Epithelial cell of prostate (primary cell): ENCODE measurements at regions not wholly inside any gene's neighbourhood (a gene's known extent, or its start where the extent isn't known, plus 50 kb on each side); places are given as distances from the start of the nearest gene placed in this dataset.

Experiments used
- DNase-seq: peaks from one replicate; pipeline ENCODE4 v3.0.0-alpha.2; 2011; ENCODE audit warnings: low read depth, low spot score
- H3K27ac ChIP-seq: fragments of 450-650 bp; 2 replicates; pipeline ENCODE4 v1.5.1; 2017; ENCODE audit warnings: mild to moderate bottlenecking

DNA sequence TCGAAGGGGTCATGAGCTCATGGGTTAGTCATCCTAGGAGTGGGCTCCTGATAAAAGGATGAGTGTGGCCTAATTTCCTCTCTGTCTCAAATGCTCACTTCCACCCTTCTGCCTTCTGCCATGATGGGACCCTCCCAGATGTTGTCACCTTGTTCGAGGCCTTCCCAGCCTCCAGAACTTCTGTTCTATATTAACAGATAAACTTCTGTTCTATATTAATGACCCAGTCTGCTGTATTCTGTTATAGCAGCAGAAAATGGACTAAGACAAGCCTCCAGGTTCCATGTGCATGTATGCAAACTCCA, 583.2 kb downstream of the GLRX3 start:
- no peak overlapping the region for H3K27ac ChIP-seq
- DNase-seq = no peak

DNA sequence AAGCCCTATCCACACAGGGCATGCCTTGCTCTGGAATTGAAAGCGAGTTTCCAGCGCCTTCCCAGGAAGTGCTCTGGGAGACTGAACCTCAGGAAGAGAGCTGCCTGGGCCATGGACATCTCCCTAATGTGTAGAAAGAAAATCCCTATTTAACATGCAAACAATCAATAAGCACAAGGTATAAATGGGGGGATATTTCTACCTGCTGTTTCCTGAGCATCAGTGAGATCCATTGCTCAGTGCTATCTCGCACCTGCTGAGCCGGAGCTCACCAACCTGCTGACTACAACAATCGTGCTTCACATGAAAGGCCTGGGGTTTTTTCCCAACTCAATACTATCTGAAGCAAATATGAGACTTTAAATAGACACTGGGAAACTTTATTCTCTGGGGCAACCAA, 584.0 kb downstream of the GLRX3 start:
- H3K27ac ChIP-seq = no peak overlapping the region
- no peak for DNase-seq

DNA sequence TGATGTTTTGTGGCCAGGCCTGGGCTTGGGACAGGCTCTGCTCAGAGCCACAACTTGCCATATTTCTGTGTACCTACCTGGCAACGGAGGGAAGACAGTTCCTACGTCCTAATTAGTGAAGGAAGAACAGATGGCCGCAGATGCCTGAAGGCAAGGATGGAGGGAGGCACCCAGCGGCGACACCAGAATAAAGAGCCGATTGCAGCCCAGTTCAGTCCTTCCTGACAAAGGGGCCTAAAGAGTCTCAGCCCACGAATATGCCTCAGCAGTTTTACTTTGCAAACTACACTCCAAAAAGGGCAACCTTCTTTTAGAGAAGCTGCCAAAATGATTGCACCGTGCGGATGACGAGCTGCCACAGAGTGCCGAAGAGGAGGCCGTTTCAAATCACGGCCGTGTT, 585.8 kb downstream of the GLRX3 start:
- no peak for DNase-seq
- H3K27ac ChIP-seq = no peak overlapping the region

DNA sequence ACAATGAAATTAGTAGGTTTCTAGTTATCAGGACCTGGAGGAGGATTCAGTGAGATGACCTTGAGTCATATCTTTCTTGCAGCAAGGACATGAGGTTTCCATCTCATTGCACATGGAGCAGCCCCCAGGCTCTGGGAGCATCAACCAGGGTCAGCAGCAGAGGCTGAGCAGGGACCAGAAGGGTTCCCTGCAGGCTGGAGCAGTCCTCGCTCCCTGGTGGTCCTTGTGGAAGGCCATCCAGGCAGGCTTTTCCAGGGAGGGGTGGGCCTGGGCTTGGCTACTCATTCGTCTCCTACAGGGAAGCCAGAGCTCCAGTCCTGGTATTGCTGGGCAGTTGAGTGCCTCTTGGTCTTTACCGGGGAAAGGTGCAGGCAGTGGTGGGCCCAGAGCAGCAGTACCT, 587.5 kb downstream of the GLRX3 start:
- H3K27ac ChIP-seq = no peak overlapping the region
- DNase-seq = no peak

- DNase-seq = no peak
- no peak overlapping the region for H3K27ac ChIP-seq
Measured at GRCh38 chr10:130725474-130725970, 586.0 kb downstream of the TCERG1L start.

DNA sequence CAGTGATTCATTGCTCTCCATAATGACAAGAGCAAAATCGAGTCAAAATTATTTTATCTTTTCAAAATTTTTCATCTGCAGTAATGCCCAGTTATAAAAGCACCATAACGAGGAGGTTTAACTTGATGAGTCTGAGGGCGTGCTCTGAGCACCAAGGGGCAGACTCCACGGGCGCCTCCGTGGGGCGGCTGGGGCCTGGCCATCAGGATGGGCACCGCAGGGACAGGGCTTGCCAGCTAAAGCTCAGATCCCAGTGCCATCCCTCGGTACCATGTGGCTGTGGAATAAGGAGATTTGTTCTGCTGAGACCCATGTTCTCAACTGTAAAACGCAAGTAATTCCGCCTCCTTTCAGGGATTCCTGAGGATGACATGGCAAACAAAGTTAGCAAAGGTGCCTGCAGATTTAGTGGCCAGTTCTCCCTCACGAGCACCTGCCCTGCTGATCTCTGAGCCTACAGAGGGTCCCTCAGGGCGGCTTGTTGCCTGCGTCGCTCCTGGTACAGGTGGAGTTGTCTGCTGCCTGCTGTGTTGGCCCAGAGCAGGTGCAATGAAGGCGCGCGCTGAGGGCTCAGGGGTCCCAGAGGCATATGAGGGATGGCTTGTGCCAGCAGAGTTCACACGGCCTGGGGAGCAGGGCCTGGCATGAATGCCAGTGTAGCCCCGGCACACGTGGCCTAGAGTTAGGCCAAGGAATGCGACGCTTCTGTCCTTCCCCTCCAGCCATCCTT, 584.4 kb downstream of the TCERG1L start:
- DNase-seq = no peak
- no peak overlapping the region for H3K27ac ChIP-seq

DNA sequence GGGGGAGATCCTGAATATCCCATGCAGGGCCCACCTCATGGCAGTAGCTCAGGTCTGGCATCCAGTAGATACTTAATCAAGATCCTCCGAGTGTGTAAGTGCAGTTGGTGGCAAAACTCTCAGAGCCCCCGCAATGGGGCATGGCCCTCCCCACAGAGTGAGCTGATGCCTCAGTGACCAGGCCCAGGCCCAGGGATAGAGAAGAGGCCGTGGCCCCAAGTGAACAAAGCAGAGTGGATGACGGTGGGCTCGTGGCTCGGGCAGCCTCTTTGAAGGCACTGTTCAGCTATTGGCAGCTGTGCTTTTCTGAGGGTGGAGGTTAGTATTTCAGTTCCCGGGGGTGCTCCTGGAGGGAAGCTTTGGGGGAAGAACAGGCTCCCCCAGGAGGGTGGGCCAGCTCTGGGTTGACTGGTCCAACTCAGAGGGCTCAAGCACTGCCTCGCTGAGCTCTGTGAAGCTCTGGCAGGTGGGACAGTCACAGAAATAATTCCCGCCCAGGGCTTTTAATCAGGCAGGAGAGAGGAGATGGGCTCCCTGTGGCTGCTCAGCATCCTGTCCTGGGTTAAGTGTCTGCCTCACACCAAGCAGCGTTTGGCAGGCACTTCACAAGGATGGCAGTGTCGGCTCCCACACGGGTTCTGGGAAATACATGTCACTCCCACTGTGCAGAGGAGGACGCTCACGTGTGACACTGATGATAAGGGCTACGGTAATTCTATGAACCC, 583.6 kb downstream of the TCERG1L start:
- DNase-seq = no peak
- H3K27ac ChIP-seq = no peak overlapping the region

- DNase-seq = no peak
- H3K27ac ChIP-seq = no peak overlapping the region
Measured at GRCh38 chr10:130728531-130729215, 582.8 kb downstream of the TCERG1L start.

DNA sequence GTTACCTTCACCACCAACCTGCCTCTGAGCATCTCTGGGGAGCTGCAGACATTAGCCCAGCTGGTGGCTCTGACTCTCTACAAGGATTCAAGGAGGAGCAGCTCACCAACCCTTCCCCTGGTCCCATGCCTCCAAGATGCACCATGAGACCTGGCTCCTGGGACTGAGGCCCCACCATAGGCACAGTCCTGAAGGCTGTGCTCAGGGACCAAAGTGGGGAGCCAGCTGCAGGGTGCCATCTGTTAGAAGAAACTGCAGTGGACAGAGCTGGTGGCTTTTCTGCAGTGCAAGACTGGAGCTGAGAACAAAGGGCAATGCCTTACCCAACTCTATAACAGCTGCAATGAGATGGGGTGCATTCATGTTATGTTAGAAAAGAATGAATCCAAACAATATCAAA, 581.6 kb downstream of the TCERG1L start:
- DNase-seq = no peak
- H3K27ac ChIP-seq = no peak overlapping the region

GRCh38 chr10:130737186-130737585, 574.3 kb downstream of the TCERG1L start:
- DNase-seq = no peak
- no peak overlapping the region for H3K27ac ChIP-seq

DNA sequence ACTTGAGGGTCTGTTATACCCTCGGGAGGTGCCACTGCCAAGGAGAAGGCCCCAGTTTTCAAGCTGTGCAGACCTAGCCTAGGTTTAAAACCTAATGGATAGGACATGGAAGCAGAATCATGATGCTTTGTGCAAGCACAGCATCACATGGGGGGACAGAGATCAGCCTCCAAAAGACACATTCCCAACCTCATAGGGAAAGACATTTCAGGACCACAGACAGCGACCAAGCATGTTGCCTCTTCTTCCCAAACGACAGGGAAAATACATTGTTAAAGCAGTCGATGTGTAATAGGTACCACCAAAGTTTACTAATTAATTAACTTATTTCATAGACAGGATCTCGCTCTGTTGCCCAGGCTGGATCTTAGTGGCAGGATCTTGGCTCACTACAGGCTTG, 573.9 kb downstream of the TCERG1L start:
- H3K27ac ChIP-seq = no peak overlapping the region
- DNase-seq = no peak

DNA sequence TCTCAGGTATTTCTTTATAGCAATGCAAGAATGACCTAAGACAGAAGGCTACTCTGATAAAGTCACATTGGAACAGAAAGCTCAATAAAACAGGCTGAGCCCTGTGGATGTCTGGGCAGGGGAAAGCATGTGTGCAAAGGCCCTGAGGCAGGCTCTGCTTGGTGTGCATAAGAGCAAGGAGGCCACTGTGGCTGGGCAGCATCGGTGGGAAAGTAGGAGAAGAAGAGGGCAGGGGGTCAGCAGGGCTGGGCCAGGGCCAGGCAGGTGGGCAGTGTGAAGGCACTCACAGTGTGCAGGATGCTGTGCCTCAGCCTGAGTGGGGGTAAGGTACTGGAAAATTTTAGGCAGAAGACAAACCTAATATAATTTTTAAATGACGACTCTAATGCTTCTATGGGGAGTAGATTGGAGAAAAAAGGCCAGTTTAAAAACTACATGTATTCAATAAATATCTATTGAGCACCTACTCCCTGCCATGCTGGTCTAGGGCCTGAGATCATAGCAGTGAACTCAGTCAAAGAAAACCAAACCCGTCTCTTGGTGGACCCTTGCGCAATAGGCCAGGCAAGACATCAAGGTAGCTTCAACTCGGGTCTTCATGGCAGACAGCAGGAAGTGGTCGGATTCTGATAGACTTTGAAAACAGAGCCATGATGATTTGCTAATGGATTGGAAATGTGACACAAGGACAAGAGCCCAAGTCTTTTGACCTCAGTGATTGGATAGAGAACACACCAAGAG, 572.3 kb downstream of the TCERG1L start:
- H3K27ac ChIP-seq = no peak overlapping the region
- DNase-seq = no peak

DNA sequence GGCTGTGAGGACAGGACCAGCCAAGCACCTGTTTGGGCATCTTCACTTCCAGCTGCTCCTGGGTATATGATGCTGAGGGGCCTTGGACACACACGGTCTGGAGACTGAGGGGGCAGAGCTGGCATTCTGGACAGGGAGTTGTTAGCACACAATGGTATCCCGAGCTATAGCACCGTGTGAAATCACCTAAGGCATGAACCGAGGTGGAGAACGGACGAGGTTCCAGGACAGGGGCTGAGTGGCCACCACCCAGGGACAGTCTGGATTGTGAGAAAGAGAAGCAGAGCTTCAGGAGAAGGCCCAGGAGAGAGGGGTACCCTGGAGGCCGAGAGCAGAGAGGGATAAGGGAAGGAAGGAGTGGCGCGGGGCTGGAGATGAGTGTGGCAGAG, 571.8 kb downstream of the TCERG1L start:
- DNase-seq = no peak
- no peak overlapping the region for H3K27ac ChIP-seq

DNA sequence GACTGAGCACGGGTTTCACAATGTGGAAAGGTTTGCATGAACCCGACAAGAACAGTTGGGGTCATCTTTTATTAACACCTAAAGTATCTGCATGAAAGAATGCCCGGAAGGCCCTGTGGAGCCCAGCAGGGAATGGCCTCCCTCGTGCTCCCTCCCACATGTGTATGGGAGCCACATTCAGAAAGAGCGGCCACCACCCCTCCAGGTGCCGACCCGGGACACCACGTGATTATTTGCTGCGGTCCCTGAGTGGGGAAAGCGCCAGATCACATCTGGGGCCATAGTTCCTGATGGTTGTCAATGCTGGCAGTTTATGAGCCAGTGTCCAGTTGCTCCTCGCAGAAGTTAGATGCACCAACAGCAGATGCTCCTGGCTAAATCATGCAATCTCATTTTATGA, 571.4 kb downstream of the TCERG1L start:
- H3K27ac ChIP-seq = no peak overlapping the region
- DNase-seq = no peak

DNA sequence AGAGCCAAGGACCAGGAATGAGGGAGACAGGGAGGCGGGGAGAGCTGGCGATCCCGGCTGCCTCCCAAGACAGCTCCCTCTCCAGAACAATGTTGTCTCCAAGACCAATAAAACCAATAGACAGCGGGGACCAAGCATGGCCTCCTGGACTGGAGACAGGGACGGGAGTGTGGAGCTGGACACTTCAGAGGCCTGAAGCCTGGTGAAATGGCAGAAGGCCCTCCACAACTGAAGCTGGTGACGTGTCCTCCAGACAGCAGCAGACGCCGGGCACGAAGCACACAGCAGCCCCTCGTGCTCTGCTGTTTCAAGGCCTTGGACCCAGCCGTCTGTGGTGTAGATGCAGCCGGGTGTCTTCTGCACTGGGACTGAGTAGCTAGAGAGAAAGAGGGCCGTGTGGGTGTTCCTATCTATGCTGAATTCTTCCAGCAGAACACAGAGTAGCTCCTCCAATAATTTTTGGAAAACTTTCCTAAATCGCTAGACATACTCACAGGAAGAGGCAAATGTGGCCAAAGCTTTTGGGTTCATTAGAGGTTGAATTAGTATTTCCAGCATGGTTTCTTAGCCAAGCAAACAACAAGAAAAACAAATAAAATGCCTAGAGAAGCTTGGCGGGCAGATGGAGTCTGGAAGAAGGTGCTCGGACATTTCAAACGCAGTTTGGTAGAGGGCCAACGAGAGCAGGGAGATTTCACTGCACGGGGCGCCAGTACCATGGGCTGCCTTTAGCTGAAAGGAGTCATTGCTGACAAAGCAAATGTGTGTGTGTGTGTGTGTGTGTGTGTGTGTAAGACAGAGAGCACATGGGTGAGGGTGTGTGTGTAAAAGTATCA, 570.4 kb downstream of the TCERG1L start:
- DNase-seq = no peak
- H3K27ac ChIP-seq = no peak overlapping the region

GRCh38 chr10:130741901-130742855, 569.3 kb downstream of the TCERG1L start:
- no peak overlapping the region for H3K27ac ChIP-seq
- DNase-seq = no peak

GRCh38 chr10:130742941-130743675, 568.4 kb downstream of the TCERG1L start:
- no peak overlapping the region for H3K27ac ChIP-seq
- no peak for DNase-seq

GRCh38 chr10:130743751-130744271, 567.7 kb downstream of the TCERG1L start:
- no peak overlapping the region for H3K27ac ChIP-seq
- DNase-seq = no peak
